ENCODE measurements at regions not wholly inside any gene's neighbourhood (a gene's known extent, or its start where the extent isn't known, plus 50 kb on each side); places are given as distances from the start of the nearest gene placed in this dataset.
"Not testable (repeated sequence)": the region's sequence is repeated elsewhere in the genome, so short reads cannot be mapped to it uniquely, and the experiment has no call there.

DNA sequence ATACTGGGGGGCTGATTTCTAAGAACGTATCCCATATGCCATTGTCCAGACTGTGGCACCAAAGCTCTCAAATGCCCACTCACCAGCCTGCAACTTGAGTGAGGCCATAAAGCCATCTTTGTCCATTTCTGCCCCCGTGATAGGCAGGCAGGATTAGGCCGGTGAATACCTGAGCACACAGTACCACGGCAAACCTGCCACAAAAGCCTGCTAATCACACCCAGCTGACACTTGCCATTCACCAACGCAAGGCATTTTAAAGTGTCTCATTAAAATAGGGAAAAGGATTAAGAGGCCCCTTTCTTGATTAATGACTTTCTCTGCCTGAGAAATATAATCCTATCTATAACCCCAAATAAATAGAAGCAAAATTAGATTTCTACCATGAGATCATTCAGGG, 111.4 kb upstream of the NANOS1 start:
- no peak for DNase-seq

DNA sequence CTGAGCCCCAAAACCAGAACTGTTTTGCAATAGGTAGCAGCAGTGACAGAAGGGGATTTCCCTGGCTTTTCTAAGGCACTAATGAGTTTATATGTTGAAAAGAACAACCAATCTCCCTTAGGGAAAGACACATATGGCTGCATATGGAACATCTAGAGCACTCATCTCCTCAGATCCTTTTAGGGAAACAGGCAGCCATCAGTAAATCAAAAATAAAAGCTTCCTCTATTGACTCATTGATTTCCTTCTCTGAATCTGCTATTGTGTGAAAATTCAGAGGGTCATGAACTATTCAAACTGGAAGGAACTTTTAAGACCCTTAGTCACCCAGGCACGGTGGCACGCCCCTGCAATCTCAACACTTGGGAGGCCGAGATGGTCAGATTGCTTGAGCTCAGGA, 110.9 kb upstream of the NANOS1 start:
- no peak for DNase-seq

DNA sequence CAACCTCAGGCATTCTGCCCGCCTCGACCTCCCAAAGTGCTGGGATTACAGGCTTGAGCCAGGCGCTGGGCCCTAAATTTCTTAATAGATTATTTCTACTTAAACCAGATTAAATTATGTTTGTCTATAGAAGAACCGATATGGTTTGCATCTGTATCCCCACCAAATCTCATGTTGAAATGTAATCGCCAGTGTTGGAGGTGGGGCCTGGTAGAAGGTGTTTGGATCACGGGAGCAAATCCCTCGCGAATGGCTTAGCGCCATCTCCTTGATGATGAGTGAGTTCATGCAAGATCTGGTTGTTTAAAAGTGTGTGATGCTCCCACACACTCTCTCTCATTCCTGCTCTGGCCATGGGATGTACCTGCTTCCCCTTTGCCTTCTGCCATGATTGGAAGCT, 109.3 kb upstream of the NANOS1 start:
- no peak for DNase-seq

GRCh38 chr10:118922226-118922625, 107.3 kb upstream of the NANOS1 start:
- no peak for DNase-seq

- DNase-seq, result no peak
Observed at GRCh38 chr10:118922972-118923371, 106.5 kb upstream of the NANOS1 start.

DNA sequence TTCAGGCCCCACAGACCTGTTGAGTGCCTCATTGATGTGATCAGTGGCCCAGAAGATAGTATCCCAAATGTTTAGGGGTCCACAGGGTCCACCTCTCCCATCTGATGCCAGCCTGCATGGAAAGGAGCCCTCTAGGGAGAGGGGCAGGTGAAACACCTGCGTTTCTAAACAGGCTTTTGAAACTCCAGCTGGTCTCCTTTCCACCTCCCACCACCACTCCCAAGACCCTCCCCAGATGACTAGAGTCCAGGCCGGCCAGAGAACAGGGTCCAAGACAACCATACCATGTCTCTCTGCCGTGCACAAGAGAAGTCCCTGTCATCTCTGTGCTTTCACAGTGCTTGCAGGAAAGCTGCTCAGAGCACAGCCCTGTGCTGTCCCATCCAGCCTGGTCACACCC, 105.0 kb upstream of the NANOS1 start:
- DNase-seq, result no peak

DNA sequence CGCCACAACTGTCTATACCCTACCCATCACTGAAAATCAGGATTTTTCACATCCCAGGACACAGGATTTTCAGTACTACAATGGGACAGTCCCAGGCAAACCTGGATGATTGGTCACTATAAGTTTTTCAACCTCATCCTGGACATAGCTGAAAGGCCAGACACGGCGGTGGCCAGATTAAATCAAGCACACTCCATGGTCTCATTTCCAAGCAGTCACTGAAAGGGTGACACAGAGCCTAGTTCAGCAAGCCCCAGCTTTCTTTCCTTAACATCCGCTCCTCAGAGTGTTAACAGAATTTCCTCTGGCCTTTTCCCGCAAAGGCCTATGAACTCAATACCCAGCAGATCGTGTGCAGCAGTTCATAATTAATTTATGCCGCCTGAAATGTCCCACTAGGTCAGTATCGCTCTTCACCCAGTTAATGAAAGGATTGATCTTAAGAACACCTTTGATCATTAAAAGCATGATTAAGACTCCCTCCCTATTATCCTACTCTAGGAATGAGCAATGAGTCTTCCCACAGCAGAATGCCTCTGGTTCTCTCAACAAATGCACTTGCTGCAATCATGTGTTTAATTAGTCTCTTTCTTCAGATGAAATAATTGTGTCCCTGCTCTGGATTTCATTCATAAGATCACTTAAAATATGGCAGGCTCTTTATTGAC, 104.0 kb upstream of the NANOS1 start:
- no peak for DNase-seq

GRCh38 chr10:118926072-118926417, 103.5 kb upstream of the NANOS1 start:
- no peak for DNase-seq

DNA sequence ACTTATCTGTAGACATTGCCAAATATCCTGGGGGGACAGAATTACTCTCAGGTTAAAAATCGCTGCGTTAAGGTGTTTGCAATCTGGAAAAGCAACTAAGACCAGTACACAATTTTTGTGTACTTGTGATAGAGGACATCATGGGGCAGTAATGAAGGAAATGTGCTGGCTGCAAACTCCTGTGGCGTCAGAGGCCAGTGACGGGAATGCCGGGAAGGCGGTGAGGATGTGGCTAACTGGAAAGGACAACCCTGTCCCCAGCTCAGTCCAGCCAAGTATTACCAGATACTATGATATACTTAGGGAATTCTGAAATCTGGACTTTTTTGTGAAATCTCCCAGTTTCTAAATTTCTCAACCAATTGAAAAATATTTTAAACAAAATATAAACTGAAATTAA, 103.1 kb upstream of the NANOS1 start:
- no peak for DNase-seq

- no peak for DNase-seq
Observed at GRCh38 chr10:118926903-118927302, 102.6 kb upstream of the NANOS1 start.

DNA sequence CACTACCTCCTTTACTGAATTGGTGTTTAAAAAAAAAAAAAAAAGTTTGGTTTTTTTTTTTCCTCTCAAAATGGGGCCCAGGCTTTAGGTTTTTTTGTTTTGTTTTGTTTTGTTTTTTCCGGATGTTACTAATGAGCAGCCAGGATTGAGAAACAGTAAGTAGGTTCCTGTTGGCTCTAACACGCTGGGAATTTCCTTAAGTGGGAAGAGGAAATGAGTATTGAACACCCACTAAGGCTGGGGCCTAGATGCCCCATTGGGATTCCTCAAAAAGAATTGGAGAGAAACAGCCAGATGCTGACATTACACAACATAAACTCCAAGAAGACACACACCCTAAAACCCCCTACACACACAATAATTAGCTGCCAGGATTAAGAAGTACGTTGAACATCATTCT, 102.2 kb upstream of the NANOS1 start:
- no peak for DNase-seq

DNA sequence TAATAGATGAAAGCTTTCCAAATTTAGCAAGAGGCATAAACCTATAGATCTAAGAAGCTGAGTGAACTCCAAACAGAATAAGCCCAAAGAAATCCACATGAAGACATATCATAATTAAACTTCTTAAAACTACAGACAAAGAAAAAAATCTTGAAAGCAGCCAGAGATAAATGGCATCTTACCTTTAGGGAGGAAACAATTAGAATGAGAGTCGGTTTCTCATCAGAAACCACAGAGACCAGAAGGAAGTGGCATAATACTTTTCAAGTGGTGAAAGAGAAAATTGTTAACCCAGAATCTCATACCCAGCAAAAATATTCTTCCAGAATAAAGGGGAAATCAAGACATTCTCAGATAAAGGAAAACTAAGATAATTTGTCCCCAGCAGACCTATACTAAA, 98.9 kb upstream of the NANOS1 start:
- no peak for DNase-seq

- DNase-seq, result no peak
Observed at GRCh38 chr10:118931436-118931835, 98.1 kb upstream of the NANOS1 start.

DNA sequence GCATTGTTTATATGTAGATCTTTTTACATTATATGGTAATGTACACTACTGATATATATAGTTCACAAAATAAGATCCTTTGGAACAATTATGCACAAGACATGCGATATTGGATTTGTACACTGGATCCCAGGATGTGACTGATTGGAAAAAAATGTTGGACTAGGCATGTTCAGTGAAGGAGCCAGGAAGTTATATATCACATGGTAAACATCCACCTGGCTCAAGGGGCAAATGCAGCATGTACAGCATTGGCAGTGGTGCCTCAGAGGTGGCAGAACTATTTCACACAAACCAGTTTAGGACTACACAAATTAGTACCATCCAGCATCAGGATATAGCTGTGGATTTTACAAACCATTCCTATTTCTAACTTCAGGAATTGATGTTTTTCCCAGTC, 97.4 kb upstream of the NANOS1 start:
- not testable (repeated sequence) for DNase-seq

- DNase-seq, result no peak
Observed at GRCh38 chr10:118937226-118937625, 92.3 kb upstream of the NANOS1 start.

DNA sequence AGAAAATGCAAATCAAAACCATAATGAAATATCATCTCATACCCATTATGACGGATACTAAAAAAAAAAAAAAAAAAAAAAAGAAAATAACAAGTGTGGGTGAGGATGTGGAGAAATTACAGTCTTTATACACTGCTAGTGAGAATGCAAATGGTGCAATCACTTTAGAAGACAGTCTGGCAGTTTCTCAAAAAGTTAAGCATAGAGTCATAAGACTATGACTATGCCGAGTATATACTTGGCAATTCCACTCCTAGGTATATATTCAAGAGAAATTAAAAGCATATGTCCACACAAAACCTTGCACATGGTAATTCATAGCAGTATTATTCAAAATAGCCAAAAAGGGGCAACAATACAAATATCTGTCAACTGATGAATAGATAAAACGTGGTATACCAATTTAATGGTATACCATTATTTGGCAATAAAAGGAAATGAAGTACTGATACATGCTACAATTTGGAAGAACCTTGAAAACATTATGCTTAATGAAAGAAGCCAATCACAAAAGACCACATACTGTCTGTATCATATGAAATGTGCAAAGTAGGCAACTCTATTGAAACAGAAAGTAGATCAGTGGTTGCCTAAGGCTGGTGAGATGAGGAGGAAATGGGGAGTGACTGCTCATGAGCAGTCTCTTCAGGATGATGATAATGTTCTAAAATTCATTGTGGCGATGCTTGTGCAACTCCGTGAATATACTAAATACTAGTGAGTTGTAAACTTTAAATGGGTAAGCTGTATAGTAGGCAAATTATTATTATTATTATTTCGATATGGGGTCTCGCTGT, 90.1 kb upstream of the NANOS1 start:
- DNase-seq, result no peak

DNA sequence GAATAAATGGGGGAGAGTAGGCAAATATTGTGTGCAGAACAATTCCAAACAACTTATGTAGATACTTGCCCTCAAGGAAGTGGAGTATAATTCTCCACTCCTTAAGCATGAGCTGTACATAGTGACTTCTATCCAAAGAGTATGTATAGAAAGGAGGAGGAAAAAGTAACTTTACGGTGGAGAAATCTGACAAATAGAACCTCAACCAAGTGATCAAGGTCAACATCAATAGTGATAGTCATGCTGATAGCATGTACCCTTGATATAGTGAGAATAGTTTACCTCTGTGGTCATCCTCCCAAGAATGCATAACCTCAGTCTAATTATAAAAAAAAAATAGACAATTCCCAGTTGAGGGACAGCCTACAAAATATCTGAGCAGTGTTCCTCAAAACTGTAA, 89.1 kb upstream of the NANOS1 start:
- no peak for DNase-seq

- no peak for DNase-seq
Observed at GRCh38 chr10:118943253-118943652, 86.3 kb upstream of the NANOS1 start.

GRCh38 chr10:118944959-118945633, 84.4 kb upstream of the NANOS1 start:
- DNase-seq, result no peak

DNA sequence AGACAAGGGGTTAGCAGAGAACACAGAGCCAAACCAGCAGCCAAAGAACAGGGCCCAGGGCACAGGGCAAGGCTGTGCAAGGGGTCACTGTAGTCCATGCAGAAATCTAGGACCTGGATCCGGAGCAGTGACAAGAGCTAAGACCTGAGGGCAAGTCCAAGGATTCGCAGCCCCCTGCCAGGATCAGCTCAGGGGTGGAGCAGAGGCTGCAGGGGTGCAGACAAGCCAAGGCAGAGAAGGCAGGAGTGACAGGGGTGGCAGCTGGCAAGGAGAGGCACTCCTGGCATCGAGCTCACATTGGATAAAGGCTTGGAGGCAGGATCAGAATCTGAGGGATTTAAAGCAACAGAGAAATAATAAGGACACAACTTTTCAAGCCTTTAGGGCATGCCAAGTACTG, 80.7 kb upstream of the NANOS1 start:
- DNase-seq, result no peak

DNA sequence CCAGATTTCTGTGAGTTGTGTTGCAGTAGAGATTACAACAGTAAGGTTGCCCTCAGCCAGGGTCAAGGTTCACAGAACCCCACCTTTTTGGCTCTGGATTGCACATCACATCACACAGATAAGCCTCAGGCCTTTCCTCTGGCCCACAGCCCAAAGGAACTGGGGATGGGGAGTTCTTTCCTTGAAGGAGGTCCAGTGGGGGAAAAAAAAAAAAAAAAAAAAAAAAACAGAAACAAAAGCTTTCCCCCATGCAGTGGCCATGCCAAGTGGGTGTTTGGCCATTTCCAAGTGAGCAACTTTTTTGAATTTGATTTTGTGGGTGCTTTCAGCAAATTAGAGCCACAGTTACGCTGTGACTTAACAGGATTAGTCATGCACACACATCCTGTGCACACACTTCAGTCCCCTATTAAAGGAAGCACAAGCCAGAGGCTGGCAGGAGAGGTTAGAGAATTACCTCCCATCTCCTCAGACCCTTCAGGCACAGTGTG, 79.3 kb upstream of the NANOS1 start:
- DNase-seq, result no peak

DNA sequence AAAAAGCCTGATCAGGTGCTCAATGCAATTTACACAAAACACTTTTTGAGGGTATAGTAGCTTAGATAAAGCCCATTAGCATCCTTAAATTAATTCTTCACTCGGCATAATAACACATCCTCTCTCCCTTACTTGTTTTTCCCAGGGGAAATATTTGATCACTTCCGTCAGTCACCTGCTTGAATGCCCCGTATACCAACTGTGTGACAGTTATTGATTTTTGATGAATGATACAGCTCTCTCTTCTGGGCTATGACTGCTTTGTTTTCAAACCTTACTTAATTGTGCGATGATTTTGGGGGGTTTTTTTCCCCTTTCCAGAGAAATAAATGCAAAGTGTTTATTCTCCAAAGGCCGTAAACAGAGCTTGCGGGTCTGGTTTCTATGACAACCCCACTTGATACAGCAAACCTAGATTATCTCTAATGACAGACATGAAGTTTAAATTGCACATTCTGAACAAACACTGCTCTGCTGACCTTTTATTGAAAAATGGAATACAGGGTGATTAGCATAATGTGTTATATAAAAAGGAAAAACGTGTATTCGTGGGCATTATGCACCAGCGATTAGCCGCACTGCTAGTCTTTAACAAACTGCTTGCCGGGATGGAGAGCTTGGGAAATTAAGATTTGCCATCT, 78.4 kb upstream of the NANOS1 start:
- DNase-seq, result no peak

- no peak for DNase-seq
Observed at GRCh38 chr10:118952493-118953295, 76.8 kb upstream of the NANOS1 start.

Data from stimulated activated CD8-positive, alpha-beta memory T cell treated with anti-CD3 and anti-CD28 coated beads, Interleukin-4, amount 100 ng/mL, for 48 hours (primary cell).